ENCODE measurements at regions not wholly inside any gene's neighbourhood (a gene's known extent, or its start where the extent isn't known, plus 50 kb on each side); places are given as distances from the start of the nearest gene placed in this dataset.

DNA sequence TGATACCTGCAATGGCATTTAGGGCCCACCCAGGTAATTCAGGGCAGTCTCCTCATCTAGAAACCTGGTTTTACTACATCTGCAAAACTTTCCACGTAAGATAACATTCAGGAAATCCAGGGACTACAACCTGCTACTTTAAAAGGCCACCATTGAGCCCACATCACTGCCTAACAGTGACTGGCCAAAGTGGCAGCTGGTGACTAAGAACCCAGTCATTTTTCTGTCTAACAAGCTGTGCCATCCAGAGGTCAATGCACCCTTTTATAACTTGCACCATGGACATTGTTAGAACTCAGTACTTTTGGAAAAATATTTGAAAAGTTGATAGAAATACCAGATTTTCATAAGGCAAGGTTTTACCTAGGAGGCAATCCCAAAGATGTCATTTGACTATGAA lies 492.4 kb downstream of the OTOL1 start:
- no peaks in the 10 kb centered on the region for H3K79me2 ChIP-seq (ENCODE audit: insufficient read depth, low read length)
- peak overlapping the region; percentile 39 for H3K4me2 ChIP-seq (ENCODE audit: low read length)
- DNase-seq (ENCODE audit: low read depth, low spot score) (no peak), ATAC-seq (peak; percentile 58; the same call in 1 of the 2 replicates)
- H3K36me3 ChIP-seq (ENCODE audit: control insufficient read depth in 1 of 2, insufficient read depth in 2 of 2, low read length in 2 of 2) = no peaks in the 10 kb centered on the region
- H3K9me2 ChIP-seq (ENCODE audit: insufficient read depth) = no peaks in the 10 kb centered on the region
- peak overlapping the region; percentile 72 for H2AFZ ChIP-seq (ENCODE audit: low read depth, low read length, poor library complexity, severe bottlenecking)
- ChIA-PET RAD21 (ENCODE audit: low non-redundant PET in 1 of 2, low total read pairs in 2 of 2, uncharacterized antibody in 2 of 2, unreplicated experiment in 2 of 2) (no interaction called here), POLR2A (no interaction called here), CTCF (no interaction called here)
- no peaks in the 10 kb centered on the region for H4K20me1 ChIP-seq (ENCODE audit: insufficient read depth)
- H3K4me1 ChIP-seq (ENCODE audit: control insufficient read depth in 1 of 2, insufficient read depth in 2 of 2, low read length in 2 of 2) = peaks cover 0 to 25% of the 10 kb centered on the region in 2 experiments; a peak in 2 of 4 replicates
- no peaks in the 10 kb centered on the region for H3K27me3 ChIP-seq (ENCODE audit: insufficient read depth, low read length)
- no peak overlapping the region for H3K4me3 ChIP-seq (replicated peaks in 1 of 2; ENCODE audit: low read depth in 1 of 2, low read length in 2 of 2)
- H3K9ac ChIP-seq (ENCODE audit: low read length) = no peak overlapping the region
- H3K9me3 ChIP-seq (ENCODE audit: control insufficient read depth in 1 of 2, insufficient read depth in 1 of 2, low read depth in 1 of 2, low read length in 2 of 2) = no peaks in the 10 kb centered on the region
- no peak overlapping the region for H3K27ac ChIP-seq (ENCODE audit: low read depth, low read length)
- intact Hi-C loops (cut with micrococcal nuclease) = no loop called here
- BruUV-seq (replicated peaks) = no TSS peak
- TF ChIP-seq CBX3 (IDR thresholded peaks at IDR 0.05; ENCODE audit: low read depth) (peak; percentile 75; the same call in 1 of the 2 replicates), FOSL1 (IDR thresholded peaks at IDR 0.05; ENCODE audit: low read depth) (peak; percentile 76), ATF3 (IDR thresholded peaks at IDR 0.05) (no peak), ZNF274 (IDR thresholded peaks at IDR 0.05; ENCODE audit: low read depth, low read length) (no peak), JUND (IDR thresholded peaks at IDR 0.05) (peak; percentile 41; the same call in 1 of the 2 replicates), POLR2AphosphoS5 (IDR thresholded peaks at IDR 0.05; ENCODE audit: low read depth, low read length) (no peak), SP1 (IDR thresholded peaks at IDR 0.05; ENCODE audit: low read depth) (peak; percentile 21; the same call in 1 of the 2 replicates)

DNA sequence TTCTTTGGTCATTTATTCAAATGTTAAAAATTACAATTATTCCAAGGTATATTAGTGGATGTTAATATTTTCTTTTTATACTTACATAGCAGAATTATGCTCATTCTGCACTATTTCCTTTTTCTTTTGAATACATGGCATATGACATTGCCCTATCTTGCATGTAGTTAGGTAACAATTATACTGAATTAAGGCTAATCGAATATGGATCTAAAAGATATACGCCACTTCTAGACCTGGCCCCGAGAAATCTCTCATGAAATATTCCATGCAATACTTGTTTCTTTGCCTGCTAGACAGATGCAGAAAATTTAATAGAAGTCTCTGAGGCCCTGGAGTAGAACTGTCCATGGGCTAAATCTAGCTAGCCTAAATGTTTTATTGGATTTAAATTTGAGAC lies 493.4 kb downstream of the OTOL1 start:
- no peaks in the 10 kb centered on the region for H3K9me2 ChIP-seq (ENCODE audit: insufficient read depth)
- TF ChIP-seq EZH2phosphoT487 (IDR thresholded peaks at IDR 0.05; ENCODE audit: borderline replicate concordance) = no peak
- TF ChIP-seq EZH2 (IDR thresholded peaks at IDR 0.05) = no peak
- TF ChIP-seq CEBPB (IDR thresholded peaks at IDR 0.05; ENCODE audit: low read depth) = no peak
- no peak for TF ChIP-seq YY1 (IDR thresholded peaks at IDR 0.05; ENCODE audit: extremely low read depth, insufficient replicate concordance, low read depth, low read length)
- TF ChIP-seq SIN3A (IDR thresholded peaks at IDR 0.05; ENCODE audit: low read depth) = no peak
- TF ChIP-seq, protein P1, sequence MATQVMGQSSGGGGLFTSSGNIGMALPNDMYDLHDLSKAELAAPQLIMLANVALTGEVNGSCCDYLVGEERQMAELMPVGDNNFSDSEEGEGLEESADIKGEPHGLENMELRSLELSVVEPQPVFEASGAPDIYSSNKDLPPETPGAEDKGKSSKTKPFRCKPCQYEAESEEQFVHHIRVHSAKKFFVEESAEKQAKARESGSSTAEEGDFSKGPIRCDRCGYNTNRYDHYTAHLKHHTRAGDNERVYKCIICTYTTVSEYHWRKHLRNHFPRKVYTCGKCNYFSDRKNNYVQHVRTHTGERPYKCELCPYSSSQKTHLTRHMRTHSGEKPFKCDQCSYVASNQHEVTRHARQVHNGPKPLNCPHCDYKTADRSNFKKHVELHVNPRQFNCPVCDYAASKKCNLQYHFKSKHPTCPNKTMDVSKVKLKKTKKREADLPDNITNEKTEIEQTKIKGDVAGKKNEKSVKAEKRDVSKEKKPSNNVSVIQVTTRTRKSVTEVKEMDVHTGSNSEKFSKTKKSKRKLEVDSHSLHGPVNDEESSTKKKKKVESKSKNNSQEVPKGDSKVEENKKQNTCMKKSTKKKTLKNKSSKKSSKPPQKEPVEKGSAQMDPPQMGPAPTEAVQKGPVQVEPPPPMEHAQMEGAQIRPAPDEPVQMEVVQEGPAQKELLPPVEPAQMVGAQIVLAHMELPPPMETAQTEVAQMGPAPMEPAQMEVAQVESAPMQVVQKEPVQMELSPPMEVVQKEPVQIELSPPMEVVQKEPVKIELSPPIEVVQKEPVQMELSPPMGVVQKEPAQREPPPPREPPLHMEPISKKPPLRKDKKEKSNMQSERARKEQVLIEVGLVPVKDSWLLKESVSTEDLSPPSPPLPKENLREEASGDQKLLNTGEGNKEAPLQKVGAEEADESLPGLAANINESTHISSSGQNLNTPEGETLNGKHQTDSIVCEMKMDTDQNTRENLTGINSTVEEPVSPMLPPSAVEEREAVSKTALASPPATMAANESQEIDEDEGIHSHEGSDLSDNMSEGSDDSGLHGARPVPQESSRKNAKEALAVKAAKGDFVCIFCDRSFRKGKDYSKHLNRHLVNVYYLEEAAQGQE (IDR thresholded peaks at IDR 0.05; ENCODE audit: low read depth) = no peak
- TF ChIP-seq, protein P2, sequence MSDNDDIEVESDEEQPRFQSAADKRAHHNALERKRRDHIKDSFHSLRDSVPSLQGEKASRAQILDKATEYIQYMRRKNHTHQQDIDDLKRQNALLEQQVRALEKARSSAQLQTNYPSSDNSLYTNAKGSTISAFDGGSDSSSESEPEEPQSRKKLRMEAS (IDR thresholded peaks at IDR 0.05) = no peak
- TF ChIP-seq FOSL1 (IDR thresholded peaks at IDR 0.05; ENCODE audit: low read depth) = no peak
- no peak for TF ChIP-seq EGR1 (IDR thresholded peaks at IDR 0.05; ENCODE audit: low read depth)
- TF ChIP-seq ELF1 (IDR thresholded peaks at IDR 0.05; ENCODE audit: borderline replicate concordance, low read depth) = no peak
- TF ChIP-seq TCF7L2 (IDR thresholded peaks at IDR 0.05; ENCODE audit: borderline replicate concordance, extremely low read depth, insufficient read depth, insufficient read length) = no peak
- no peak for TF ChIP-seq JUND (IDR thresholded peaks at IDR 0.05)
- H3K36me3 ChIP-seq (ENCODE audit: control insufficient read depth in 1 of 2, insufficient read depth in 2 of 2, low read length in 2 of 2) = no peaks in the 10 kb centered on the region
- POLR2A ChIA-PET = no interaction called here
- ATAC-seq (no peak), DNase-seq (ENCODE audit: low read depth, low spot score) (no peak)
- H3K4me2 ChIP-seq (ENCODE audit: low read length) = no peak overlapping the region
- H3K4me1 ChIP-seq (ENCODE audit: control insufficient read depth in 1 of 2, insufficient read depth in 2 of 2, low read length in 2 of 2) = peaks cover 0 to 25% of the 10 kb centered on the region in 2 experiments; a peak in 2 of 4 replicates
- H3K27me3 ChIP-seq (ENCODE audit: insufficient read depth, low read length) = no peaks in the 10 kb centered on the region
- no peaks in the 10 kb centered on the region for H4K20me1 ChIP-seq (ENCODE audit: insufficient read depth)
- RAD21 ChIA-PET (ENCODE audit: low non-redundant PET in 1 of 2, low total read pairs in 2 of 2, uncharacterized antibody in 2 of 2, unreplicated experiment in 2 of 2) = no interaction called here
- intact Hi-C loops (cut with micrococcal nuclease) = no loop called here
- H3K9ac ChIP-seq (ENCODE audit: low read length) = no peak overlapping the region
- H3K27ac ChIP-seq (ENCODE audit: low read depth, low read length) = no peak overlapping the region
- H3K9me3 ChIP-seq (ENCODE audit: control insufficient read depth in 1 of 2, insufficient read depth in 1 of 2, low read depth in 1 of 2, low read length in 2 of 2) = no peaks in the 10 kb centered on the region
- no TSS peak for BruUV-seq (replicated peaks)
- CTCF ChIA-PET = no interaction called here
- no peak overlapping the region for H3K4me3 ChIP-seq (replicated peaks in 1 of 2; ENCODE audit: low read depth in 1 of 2, low read length in 2 of 2)
- no peaks in the 10 kb centered on the region for H3K79me2 ChIP-seq (ENCODE audit: insufficient read depth, low read length)
- H2AFZ ChIP-seq (ENCODE audit: low read depth, low read length, poor library complexity, severe bottlenecking) = no peak overlapping the region

All from HCT116 (cell line).